SU-DHL-6 (cell line): ENCODE measurements at regions not wholly inside any gene's neighbourhood (a gene's known extent, or its start where the extent isn't known, plus 50 kb on each side); places are given as distances from the start of the nearest gene placed in this dataset.

Experiments used
- H2AFZ ChIP-seq: fragments of 200-600 bp; sonication (generic); 2 replicates; pipeline ENCODE4 v1.6.1; 2014; ENCODE audit warnings: low read depth, mild to moderate bottlenecking, moderate library complexity, mixed read lengths, antibody characterized with exemption, low read length; ENCODE audit not compliant: severe bottlenecking
- H3F3A ChIP-seq: fragments of 200-600 bp; shearing (Covaris generic); 2 replicates; pipeline ENCODE4 v1.6.0; 2016; ENCODE audit warnings: antibody characterized with exemption, mild to moderate bottlenecking; ENCODE audit not compliant: insufficient read depth
- H3K27ac ChIP-seq: fragments of 200-600 bp; sonication (generic); 2 replicates; pipeline ENCODE4 v1.5.1; 2016; ENCODE audit warnings: low read depth, mild to moderate bottlenecking, low read length, moderate library complexity, mixed read lengths
- H3K27me3 ChIP-seq: fragments of 200-600 bp; sonication (generic), shearing (Covaris generic); 2 replicates; pipeline ENCODE4 v1.6.0; 2014; ENCODE audit warnings: mild to moderate bottlenecking, low read length
- H3K36me3 ChIP-seq: fragments of 200-600 bp; sonication (generic); 2 replicates; pipeline ENCODE4 v1.6.1; 2014; ENCODE audit warnings: mild to moderate bottlenecking, low read length, mixed read lengths
- H3K4me2 ChIP-seq: fragments of 300-600, 200-600 bp; shearing (Covaris generic), sonication (generic); 2 replicates; pipeline ENCODE4 v1.6.0; 2014; ENCODE audit warnings: low read length, low read depth, mild to moderate bottlenecking; ENCODE audit not compliant: poor library complexity, severe bottlenecking
- H3K4me3 ChIP-seq: fragments of 200-600 bp; sonication (generic); 2 replicates; pipeline ENCODE4 v1.5.1; 2014; ENCODE audit warnings: antibody characterized with exemption, low read length, mild to moderate bottlenecking, mixed read lengths; ENCODE audit not compliant: insufficient read depth, poor library complexity, severe bottlenecking
- H3K79me2 ChIP-seq: fragments of 200-600 bp; sonication (generic); 2 replicates; pipeline ENCODE4 v1.6.1; 2014; ENCODE audit warnings: mild to moderate bottlenecking, low read length, moderate library complexity; ENCODE audit not compliant: insufficient read depth
- H3K9ac ChIP-seq: fragments of 200-600 bp; sonication (generic); 2 replicates; pipeline ENCODE4 v1.7.0; 2014; ENCODE audit warnings: mild to moderate bottlenecking, low read length
- H3K9me2 ChIP-seq: fragments of 200-600 bp; sonication (generic); replicated peaks from 2 replicates; pipeline ENCODE4 v1.6.1; 2014; ENCODE audit warnings: low read length; ENCODE audit not compliant: insufficient read depth
- H3K9me3 ChIP-seq: fragments of 200-600 bp; sonication (generic); 2 replicates; pipeline ENCODE4 v1.6.1; 2014; ENCODE audit warnings: low read length, mixed read lengths; ENCODE audit not compliant: insufficient read depth
- H4K20me1 ChIP-seq: fragments of 200-600 bp; sonication (generic); 2 replicates; pipeline ENCODE4 v1.6.1; 2014; ENCODE audit warnings: low read depth, mild to moderate bottlenecking, antibody characterized with exemption, low read length, moderate library complexity, mixed read lengths
- CTCF ChIP-seq: fragments of 200-600 bp; sonication (generic); IDR thresholded peaks from one replicate; pipeline ENCODE4 v1.5.1; 2017; ENCODE audit warnings: antibody characterized with exemption, mild to moderate bottlenecking, low read length, moderate library complexity; ENCODE audit not compliant: insufficient read depth, poor library complexity, severe bottlenecking
- EZH2phosphoT487 ChIP-seq: fragments of 200-600 bp; sonication (generic), shearing (Covaris generic); conservative IDR thresholded peaks from 2 replicates; pipeline ENCODE4 v1.6.1; 2018; ENCODE audit warnings: mild to moderate bottlenecking, antibody characterized with exemption, low read length, moderate library complexity, mixed read lengths

DNA sequence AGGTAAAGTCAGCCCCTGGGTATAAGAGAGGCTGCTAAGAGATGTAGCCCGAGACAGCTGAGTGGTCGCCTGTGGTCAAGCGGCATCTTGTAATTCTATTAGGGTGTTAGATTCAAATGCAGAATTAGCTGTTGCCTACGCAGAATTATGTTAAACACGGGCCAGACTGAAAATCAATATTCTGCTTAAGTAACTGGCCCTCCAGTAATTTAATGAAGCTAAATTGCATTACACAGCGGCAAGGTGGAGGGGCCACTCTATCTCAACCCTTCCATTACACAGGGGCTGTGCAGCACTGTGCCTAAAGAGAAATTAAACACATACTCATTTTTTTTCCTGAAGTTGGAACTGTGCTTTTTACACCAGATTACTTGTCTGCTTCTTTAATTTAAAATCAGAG, 448.5 kb upstream of the MGMT start:
- H3K9ac ChIP-seq: no peak overlapping the region
- H3K79me2 ChIP-seq: no peaks in the 10 kb centered on the region
- TF ChIP-seq CTCF (no peak), EZH2phosphoT487 (no peak)
- H3K9me2 ChIP-seq: no peaks in the 10 kb centered on the region
- no peaks in the 10 kb centered on the region for H3K9me3 ChIP-seq
- no peak overlapping the region for H3K4me2 ChIP-seq
- H3K36me3 ChIP-seq: no peaks in the 10 kb centered on the region
- no peak overlapping the region for H3K27ac ChIP-seq
- no peak overlapping the region for H2AFZ ChIP-seq
- H3K4me3 ChIP-seq: no peak overlapping the region
- no peaks in the 10 kb centered on the region for H3K27me3 ChIP-seq
- H4K20me1 ChIP-seq: no peaks in the 10 kb centered on the region
- H3F3A ChIP-seq: no peaks in the 10 kb centered on the region

DNA sequence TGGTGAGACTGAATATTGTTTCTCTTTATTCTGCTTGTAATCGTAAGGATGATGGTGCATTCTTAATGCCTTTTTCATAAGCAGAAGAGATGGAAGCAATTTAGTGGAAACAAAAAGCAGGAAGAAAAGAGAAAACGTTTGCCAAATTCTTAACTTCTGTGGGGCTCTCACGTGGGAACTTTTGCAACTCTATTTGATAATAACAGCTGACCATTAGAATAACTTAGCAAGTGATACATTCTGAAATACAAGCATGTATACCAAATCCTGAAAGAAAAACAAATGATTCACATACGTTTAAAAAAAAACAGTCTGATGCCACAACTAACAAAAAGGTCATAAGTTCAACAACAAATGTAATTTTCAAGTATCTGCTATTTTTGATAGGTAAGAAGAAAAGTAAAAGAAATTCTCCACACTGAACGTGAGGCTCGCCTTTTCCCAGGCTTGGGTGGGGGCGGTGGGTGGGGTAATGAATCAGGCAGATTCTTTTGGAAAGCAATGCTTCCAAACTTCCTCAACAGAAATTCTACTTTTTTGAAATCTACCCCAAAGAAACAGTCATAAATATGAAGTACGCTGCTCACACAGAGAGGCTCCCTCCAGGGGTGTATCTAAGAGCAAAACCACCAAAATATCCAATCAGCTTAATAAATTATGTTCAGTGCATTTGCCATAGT, 446.2 kb upstream of the MGMT start:
- Histone ChIP-seq H3K9me2 (no peaks in the 10 kb centered on the region), H3K4me3 (no peak overlapping the region), H3K79me2 (no peaks in the 10 kb centered on the region), H3K36me3 (no peaks in the 10 kb centered on the region), H4K20me1 (no peaks in the 10 kb centered on the region), H2AFZ (no peak overlapping the region), H3K9me3 (no peaks in the 10 kb centered on the region), H3K27ac (no peak overlapping the region), H3K4me2 (no peak overlapping the region), H3K9ac (no peak overlapping the region), H3K27me3 (no peaks in the 10 kb centered on the region), H3F3A (no peaks in the 10 kb centered on the region)
- TF ChIP-seq CTCF (no peak), EZH2phosphoT487 (no peak)

- no peak for TF ChIP-seq EZH2phosphoT487
- no peak overlapping the region for H3K9ac ChIP-seq
These were observed 445.3 kb upstream of the MGMT start for GRCh38 chr10:129021594-129022304.

DNA sequence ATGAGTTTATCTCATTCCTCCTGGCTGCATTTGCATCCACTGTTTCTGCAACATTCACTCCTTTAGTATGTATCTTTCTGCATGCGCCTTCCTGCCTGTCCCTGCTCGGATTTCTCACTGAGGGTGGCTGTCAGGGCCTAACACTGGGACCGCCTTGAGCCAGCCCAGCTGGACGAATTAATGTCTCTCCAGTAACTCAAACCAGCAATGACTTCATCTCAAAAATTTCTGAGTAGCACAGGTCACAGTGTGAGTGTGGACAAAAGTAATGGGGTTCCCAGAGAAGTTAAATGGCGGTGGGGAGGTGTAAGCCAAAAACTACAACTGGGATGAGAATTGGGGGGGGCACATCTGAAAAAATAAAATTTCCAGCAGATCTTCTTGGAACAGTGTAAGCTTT, 444.0 kb upstream of the MGMT start:
- TF ChIP-seq CTCF: no peak
- no peak for TF ChIP-seq EZH2phosphoT487
- Histone ChIP-seq H3K4me2 (no peak overlapping the region), H3K79me2 (no peaks in the 10 kb centered on the region)

More at GRCh38 chr10:129021594-129022304, 445.3 kb upstream of the MGMT start:
- Histone ChIP-seq H3F3A (no peaks in the 10 kb centered on the region), H3K36me3 (no peaks in the 10 kb centered on the region), H3K9me3 (no peaks in the 10 kb centered on the region), H3K4me3 (no peak overlapping the region), H3K79me2 (no peaks in the 10 kb centered on the region), H2AFZ (no peak overlapping the region), H4K20me1 (no peaks in the 10 kb centered on the region), H3K9me2 (no peaks in the 10 kb centered on the region), H3K4me2 (no peak overlapping the region), H3K27ac (no peak overlapping the region), H3K27me3 (no peaks in the 10 kb centered on the region)

More for the DNA sequence above, 444.0 kb upstream of the MGMT start:
- H3K27ac ChIP-seq: no peak overlapping the region
- H4K20me1 ChIP-seq: no peaks in the 10 kb centered on the region
- no peak overlapping the region for H3K9ac ChIP-seq
- no peaks in the 10 kb centered on the region for H3K27me3 ChIP-seq
- H3K4me3 ChIP-seq: no peak overlapping the region
- H3K36me3 ChIP-seq: no peaks in the 10 kb centered on the region
- no peaks in the 10 kb centered on the region for H3F3A ChIP-seq
- no peak overlapping the region for H2AFZ ChIP-seq
- no peaks in the 10 kb centered on the region for H3K9me2 ChIP-seq
- no peaks in the 10 kb centered on the region for H3K9me3 ChIP-seq
